MCF 10A (cell line): ENCODE measurements at regions not wholly inside any gene's neighbourhood (a gene's known extent, or its start where the extent isn't known, plus 50 kb on each side); places are given as distances from the start of the nearest gene placed in this dataset.

Experiments used
- BruUV-seq: library from RNA; stranded (reverse); fragments of 400-500 nt; replicated peaks from 2 replicates; lab custom pipeline; 2021; lab: Mats Ljungman, UMichigan
- CTCF ChIA-PET: fragments of 300-600 bp; sonication (Branson Sonifier 250); formaldehyde crosslinking; extraction: SDS; loops from one replicate; lab custom pipeline; 2021; ENCODE audit warnings: antibody characterized with exemption, inconsistent platforms; lab: Yijun Ruan, JAX
- POLR2A ChIA-PET: fragments of 300-600, 350-650 bp; sonication (Branson Sonifier 250); formaldehyde crosslinking; extraction: SDS; loops from one replicate; lab custom pipeline; 2020; ENCODE audit warnings: antibody characterized with exemption, inconsistent platforms; lab: Yijun Ruan, JAX
- DNase-seq: peaks from one replicate; pipeline ENCODE4 v3.0.0-alpha.2; 2018; ENCODE audit not compliant: unreplicated experiment
- H3K27ac Mint-ChIP-seq: one replicate; pipeline ENCODE4 v1.8.0; 2022; ENCODE audit warnings: mild to moderate bottlenecking, low read depth, mixed read lengths; ENCODE audit not compliant: unreplicated experiment
- H3K27me3 Mint-ChIP-seq: one replicate; pipeline ENCODE4 v1.8.0; 2022; ENCODE audit warnings: mixed read lengths; ENCODE audit not compliant: insufficient read depth, unreplicated experiment
- H3K36me3 Mint-ChIP-seq: one replicate; pipeline ENCODE4 v1.8.0; 2022; ENCODE audit warnings: mild to moderate bottlenecking, moderate library complexity, mixed read lengths; ENCODE audit not compliant: insufficient read depth, unreplicated experiment
- H3K4me1 Mint-ChIP-seq: one replicate; pipeline ENCODE4 v1.8.0; 2022; ENCODE audit warnings: mixed read lengths; ENCODE audit not compliant: insufficient read depth, unreplicated experiment
- H3K4me3 Mint-ChIP-seq: one replicate; pipeline ENCODE4 v1.8.0; 2022; ENCODE audit warnings: mild to moderate bottlenecking, moderate library complexity, mixed read lengths; ENCODE audit not compliant: unreplicated experiment
- H3K9me3 Mint-ChIP-seq: one replicate; pipeline ENCODE4 v1.8.0; 2022; ENCODE audit warnings: mixed read lengths; ENCODE audit not compliant: unreplicated experiment
- CTCF ChIP-seq: fragments of 200-600 bp; IDR thresholded peaks from one replicate; pipeline ENCODE4 v1.8.0; 2022; ENCODE audit warnings: antibody characterized with exemption, mild to moderate bottlenecking; ENCODE audit not compliant: unreplicated experiment
- intact Hi-C: fragments of 100-400 bp; cut with micrococcal nuclease; formaldehyde crosslinking; loops from 2 replicates; pipeline ENCODE4 v1.14.1; 2022

- POLR2A ChIA-PET: no interaction called here
- Mint-ChIP-seq H3K27me3 (peaks cover 78% of the 10 kb centered on the region), H3K9me3 (no peaks in the 10 kb centered on the region), H3K36me3 (no peaks in the 10 kb centered on the region), H3K4me3 (no peak overlapping the region), H3K4me1 (no peaks in the 10 kb centered on the region), H3K27ac (no peak overlapping the region)
- CTCF ChIA-PET: interaction anchor here (0.6 kb wide), 2 partner anchors 254 to 420 kb away, joined by 3 to 4 read pairs; no protein-coding TSS in a partner anchor
- TF ChIP-seq CTCF: no peak
- BruUV-seq: no TSS peak
- intact Hi-C loops: no loop called here
- no peak for DNase-seq
These were observed 116.5 kb upstream of the ADAMTS18 start for GRCh38 chr16:77551357-77551756.

DNA sequence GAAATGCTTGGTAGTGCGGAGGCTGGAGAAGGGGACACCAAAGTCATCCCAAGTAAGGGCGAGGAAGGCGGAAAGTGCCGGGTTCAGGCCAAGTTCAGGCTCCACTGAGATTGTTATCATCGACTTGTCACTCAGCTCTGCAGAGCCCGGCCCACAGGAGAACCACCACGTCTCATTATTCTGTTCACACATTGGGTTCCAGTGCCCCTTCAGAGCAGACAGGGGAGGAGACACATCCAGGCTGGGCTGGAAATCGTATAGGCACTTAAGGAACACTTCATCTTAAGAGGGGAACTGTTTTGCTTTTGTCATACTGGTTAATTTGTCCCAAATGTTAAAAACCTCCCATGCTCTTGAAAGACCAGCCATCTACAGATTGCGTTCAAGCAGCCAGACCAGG is 118.3 kb upstream of the ADAMTS18 start:
- no peak for TF ChIP-seq CTCF
- intact Hi-C loops: no loop called here
- no TSS peak for BruUV-seq
- peaks cover 79% of the 10 kb centered on the region for H3K27me3 Mint-ChIP-seq
- no peaks in the 10 kb centered on the region for H3K4me1 Mint-ChIP-seq
- H3K4me3 Mint-ChIP-seq: no peak overlapping the region
- H3K9me3 Mint-ChIP-seq: no peaks in the 10 kb centered on the region
- H3K27ac Mint-ChIP-seq: no peak overlapping the region
- CTCF ChIA-PET: no interaction called here
- H3K36me3 Mint-ChIP-seq: no peaks in the 10 kb centered on the region
- POLR2A ChIA-PET: no interaction called here
- no peak for DNase-seq

GRCh38 chr16:77555126-77555525 is 120.3 kb upstream of the ADAMTS18 start:
- Mint-ChIP-seq H3K4me3 (no peak overlapping the region), H3K27me3 (peaks cover 74% of the 10 kb centered on the region), H3K27ac (no peak overlapping the region), H3K36me3 (no peaks in the 10 kb centered on the region), H3K4me1 (no peaks in the 10 kb centered on the region), H3K9me3 (no peaks in the 10 kb centered on the region)
- BruUV-seq: no TSS peak
- CTCF ChIA-PET: interaction anchor here (0.6 to 1.7 kb wide), 5 partner anchors 27 to 325 kb away, joined by 3 to 6 read pairs (median 4); no protein-coding TSS in a partner anchor
- POLR2A ChIA-PET: no interaction called here
- no peak for DNase-seq
- intact Hi-C loops: no loop called here
- no peak for TF ChIP-seq CTCF

DNA sequence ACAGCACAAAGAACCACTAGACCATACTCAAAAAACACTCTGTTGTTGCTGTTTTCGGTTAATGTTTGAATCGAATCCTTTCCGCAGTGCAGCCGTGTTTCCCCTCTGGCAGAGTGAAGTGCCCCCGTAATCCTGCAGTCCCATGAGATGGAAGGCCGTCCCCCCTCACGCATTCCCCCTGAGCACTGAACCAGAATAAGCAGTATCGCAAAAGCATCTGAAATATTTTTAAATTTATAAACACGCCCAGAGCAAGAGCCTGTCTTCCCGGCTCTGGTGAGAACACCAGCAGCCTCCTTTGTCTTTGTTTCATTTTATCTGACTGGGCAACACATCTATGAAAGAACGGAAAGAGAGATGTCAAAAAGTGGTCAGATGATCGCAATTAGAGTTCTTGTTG is 121.0 kb upstream of the ADAMTS18 start:
- H3K36me3 Mint-ChIP-seq: no peaks in the 10 kb centered on the region
- H3K9me3 Mint-ChIP-seq: no peaks in the 10 kb centered on the region
- no peaks in the 10 kb centered on the region for H3K4me1 Mint-ChIP-seq
- CTCF ChIA-PET: interaction anchor here (0.6 to 1.7 kb wide), 3 partner anchors 26 to 326 kb away, joined by 4 read pairs; no protein-coding TSS in a partner anchor
- BruUV-seq: no TSS peak
- H3K27ac Mint-ChIP-seq: no peak overlapping the region
- intact Hi-C loops: no loop called here
- H3K27me3 Mint-ChIP-seq: peaks cover 68% of the 10 kb centered on the region
- H3K4me3 Mint-ChIP-seq: no peak overlapping the region
- DNase-seq: no peak
- TF ChIP-seq CTCF: no peak
- POLR2A ChIA-PET: no interaction called here
